ENCODE measurements at regions not wholly inside any gene's neighbourhood (a gene's known extent, or its start where the extent isn't known, plus 50 kb on each side); places are given as distances from the start of the nearest gene placed in this dataset.

DNA sequence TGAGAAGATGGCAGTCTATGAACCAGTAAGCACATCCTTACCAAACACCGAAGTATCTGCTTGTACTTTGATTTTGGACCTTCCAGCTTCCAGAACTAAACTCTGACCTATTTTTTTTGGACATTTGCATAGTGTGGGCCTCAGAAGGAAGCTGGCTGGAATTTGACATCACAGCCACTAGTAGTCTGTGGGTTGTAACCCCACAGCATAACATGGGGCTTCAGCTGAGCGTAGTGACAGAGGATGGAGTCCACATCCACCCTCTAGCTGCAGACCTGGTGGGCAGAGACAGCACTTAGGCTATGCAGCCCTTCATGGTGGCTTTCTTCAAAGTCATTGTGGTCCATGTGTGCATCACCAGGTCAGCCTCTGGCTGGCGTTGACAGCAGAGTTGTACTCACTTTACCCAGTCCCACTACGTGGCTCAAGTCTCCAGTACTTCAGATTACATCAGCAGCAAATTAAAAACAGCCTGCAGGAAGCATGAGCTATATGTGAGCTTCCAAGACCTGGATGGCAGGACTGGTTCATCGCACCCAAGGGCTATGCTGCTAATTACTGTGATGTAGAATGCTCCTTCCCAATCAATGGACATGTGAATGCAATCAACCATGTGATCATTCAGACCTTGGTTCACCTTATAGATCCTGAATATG, 58.6 kb upstream of the VPREB1 start:
- no peak overlapping the region for H4K8ac ChIP-seq (ENCODE audit: low read depth, low read length)
- no peak overlapping the region for H2BK5ac ChIP-seq (ENCODE audit: low read length)
- no peak overlapping the region for H3K56ac ChIP-seq (ENCODE audit: low read length)
- H3K23ac ChIP-seq (ENCODE audit: low read length), result no peak overlapping the region
- no peak overlapping the region for H3K9ac ChIP-seq (ENCODE audit: low read length)
- no peak overlapping the region for H4K5ac ChIP-seq (ENCODE audit: low read length)
- H2BK15ac ChIP-seq (replicated peaks; ENCODE audit: low read depth), result no peak overlapping the region
- no peaks in the 10 kb centered on the region for H3K79me1 ChIP-seq (ENCODE audit: low read length)
- H3K36me3 ChIP-seq (ENCODE audit: control insufficient read depth, insufficient read depth, low read length), result no peaks in the 10 kb centered on the region
- H3K4me3 ChIP-seq (ENCODE audit: low read length), result no peak overlapping the region
- peaks cover 18% of the 10 kb centered on the region for H3K27me3 ChIP-seq (ENCODE audit: insufficient read depth, low read length, poor library complexity)
- H3K79me2 ChIP-seq (ENCODE audit: control insufficient read depth, insufficient read depth, low read length), result no peaks in the 10 kb centered on the region
- DNase-seq, result no peak
- H3K4me2 ChIP-seq (ENCODE audit: low read length), result no peak overlapping the region
- no peak overlapping the region for H3K27ac ChIP-seq (ENCODE audit: low read depth, low read length)
- no peaks in the 10 kb centered on the region for H3K4me1 ChIP-seq (ENCODE audit: control insufficient read depth, low read depth, low read length)
- H2BK120ac ChIP-seq (ENCODE audit: low read depth, low read length), result no peak overlapping the region
- H3K18ac ChIP-seq (ENCODE audit: low read length), result no peak overlapping the region
- WGBS (ENCODE audit: extremely low coverage, insufficient coverage, low lambda C conversion rate), result no CpG with 5 or more reads among the region's 5 CpGs
- no peak overlapping the region for H3K4ac ChIP-seq (ENCODE audit: low read depth, low read length)
- no peak overlapping the region for H2AK5ac ChIP-seq (ENCODE audit: low read length)

DNA sequence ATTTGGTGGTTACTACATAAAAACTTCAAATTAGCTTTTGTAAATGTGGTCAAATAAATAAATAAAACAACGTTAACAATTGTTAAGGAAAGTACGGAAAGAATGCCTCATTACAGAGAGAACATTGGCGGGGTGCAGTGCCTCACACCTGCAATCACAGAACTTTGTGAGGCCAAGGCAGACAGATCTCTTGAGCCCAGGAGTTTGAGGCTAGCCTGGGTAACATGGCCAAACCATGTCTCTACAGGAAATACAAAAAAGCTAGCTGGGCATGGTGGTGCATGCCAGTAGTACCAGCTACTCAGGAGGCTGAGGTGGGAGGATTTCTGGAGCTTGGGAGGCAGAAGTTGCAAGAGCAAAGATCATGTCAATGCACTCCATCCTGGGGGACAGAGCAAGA, 59.4 kb upstream of the VPREB1 start:
- Histone ChIP-seq H4K8ac (ENCODE audit: low read depth, low read length) (no peak overlapping the region), H3K4me3 (ENCODE audit: low read length) (no peak overlapping the region), H3K27me3 (ENCODE audit: insufficient read depth, low read length, poor library complexity) (peaks cover 19% of the 10 kb centered on the region), H2BK5ac (ENCODE audit: low read length) (no peak overlapping the region), H3K79me2 (ENCODE audit: control insufficient read depth, insufficient read depth, low read length) (no peaks in the 10 kb centered on the region), H4K5ac (ENCODE audit: low read length) (no peak overlapping the region), H3K4me2 (ENCODE audit: low read length) (no peak overlapping the region), H2BK15ac (replicated peaks; ENCODE audit: low read depth) (no peak overlapping the region), H2BK120ac (ENCODE audit: low read depth, low read length) (no peak overlapping the region), H3K4ac (ENCODE audit: low read depth, low read length) (no peak overlapping the region), H3K79me1 (ENCODE audit: low read length) (no peaks in the 10 kb centered on the region), H2AK5ac (ENCODE audit: low read length) (no peak overlapping the region), H3K56ac (ENCODE audit: low read length) (no peak overlapping the region), H3K23ac (ENCODE audit: low read length) (no peak overlapping the region), H3K18ac (ENCODE audit: low read length) (no peak overlapping the region), H3K27ac (ENCODE audit: low read depth, low read length) (no peak overlapping the region), H3K36me3 (ENCODE audit: control insufficient read depth, insufficient read depth, low read length) (no peaks in the 10 kb centered on the region), H3K9ac (ENCODE audit: low read length) (no peak overlapping the region), H3K4me1 (ENCODE audit: control insufficient read depth, low read depth, low read length) (no peaks in the 10 kb centered on the region)
- WGBS (ENCODE audit: extremely low coverage, insufficient coverage, low lambda C conversion rate), result no CpG with 5 or more reads among the region's 3 CpGs
- no peak for DNase-seq

DNA sequence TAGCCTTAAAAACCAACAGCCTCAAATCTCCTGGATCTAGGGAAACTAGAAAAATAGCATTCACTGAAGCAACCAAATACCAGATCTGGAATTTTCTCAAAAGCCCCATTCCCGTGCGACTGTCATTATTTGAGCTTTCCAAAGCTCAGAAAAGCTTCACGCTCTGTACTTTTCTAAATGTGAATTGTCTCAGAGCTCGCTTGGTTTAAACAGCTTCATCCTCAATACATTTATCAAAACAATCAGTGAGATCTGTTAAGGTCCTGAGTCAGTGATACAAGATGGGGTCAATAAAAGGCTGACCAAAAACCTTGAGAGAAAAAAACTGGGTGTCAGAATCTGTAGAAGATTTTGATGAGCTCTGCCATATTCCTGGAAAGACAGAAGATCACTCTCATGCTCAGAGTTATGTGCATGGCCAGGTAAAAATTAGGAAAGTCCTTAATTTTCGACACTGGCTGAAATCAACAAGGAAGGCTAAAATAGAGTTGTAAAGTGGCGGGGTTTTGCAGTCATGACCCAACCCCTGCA, 60.2 kb upstream of the VPREB1 start:
- Histone ChIP-seq H3K23ac (ENCODE audit: low read length) (no peak overlapping the region), H3K18ac (ENCODE audit: low read length) (no peak overlapping the region), H3K9ac (ENCODE audit: low read length) (no peak overlapping the region), H4K5ac (ENCODE audit: low read length) (no peak overlapping the region), H3K4me3 (ENCODE audit: low read length) (no peak overlapping the region), H2BK120ac (ENCODE audit: low read depth, low read length) (no peak overlapping the region), H3K4me2 (ENCODE audit: low read length) (no peak overlapping the region), H2AK5ac (ENCODE audit: low read length) (no peak overlapping the region), H3K27ac (ENCODE audit: low read depth, low read length) (no peak overlapping the region), H3K4ac (ENCODE audit: low read depth, low read length) (no peak overlapping the region), H2BK15ac (replicated peaks; ENCODE audit: low read depth) (no peak overlapping the region), H3K79me2 (ENCODE audit: control insufficient read depth, insufficient read depth, low read length) (no peaks in the 10 kb centered on the region), H3K79me1 (ENCODE audit: low read length) (no peaks in the 10 kb centered on the region), H3K4me1 (ENCODE audit: control insufficient read depth, low read depth, low read length) (no peaks in the 10 kb centered on the region), H3K56ac (ENCODE audit: low read length) (no peak overlapping the region), H2BK5ac (ENCODE audit: low read length) (no peak overlapping the region), H4K8ac (ENCODE audit: low read depth, low read length) (no peak overlapping the region), H3K27me3 (ENCODE audit: insufficient read depth, low read length, poor library complexity) (peaks cover 23% of the 10 kb centered on the region), H3K36me3 (ENCODE audit: control insufficient read depth, insufficient read depth, low read length) (no peaks in the 10 kb centered on the region)
- no peak for DNase-seq
- WGBS (ENCODE audit: extremely low coverage, insufficient coverage, low lambda C conversion rate), result no CpG with 5 or more reads among the region's 6 CpGs

DNA sequence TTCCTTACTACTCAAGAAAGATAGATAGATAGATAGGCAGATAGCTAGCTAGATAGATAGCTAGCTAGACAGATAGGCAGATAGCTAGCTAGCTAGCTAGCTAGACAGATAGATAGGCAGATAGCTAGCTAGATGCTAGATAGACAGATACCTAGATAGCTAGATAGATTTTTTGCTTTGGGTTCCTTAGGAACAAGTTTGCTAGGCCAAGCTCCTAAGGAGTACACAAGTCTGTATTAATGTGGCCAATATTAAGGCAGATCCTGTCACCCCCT, 61.7 kb upstream of the VPREB1 start:
- no peaks in the 10 kb centered on the region for H3K79me2 ChIP-seq (ENCODE audit: control insufficient read depth, insufficient read depth, low read length)
- H3K27me3 ChIP-seq (ENCODE audit: insufficient read depth, low read length, poor library complexity), result peaks cover 25% of the 10 kb centered on the region
- no peaks in the 10 kb centered on the region for H3K4me1 ChIP-seq (ENCODE audit: control insufficient read depth, low read depth, low read length)
- H2BK120ac ChIP-seq (ENCODE audit: low read depth, low read length), result no peak overlapping the region
- H3K27ac ChIP-seq (ENCODE audit: low read depth, low read length), result no peak overlapping the region
- no peak overlapping the region for H2AK5ac ChIP-seq (ENCODE audit: low read length)
- no peak overlapping the region for H3K4me3 ChIP-seq (ENCODE audit: low read length)
- no peak for DNase-seq
- no peak overlapping the region for H3K9ac ChIP-seq (ENCODE audit: low read length)
- H2BK15ac ChIP-seq (replicated peaks; ENCODE audit: low read depth), result no peak overlapping the region
- no peak overlapping the region for H3K23ac ChIP-seq (ENCODE audit: low read length)
- H3K4me2 ChIP-seq (ENCODE audit: low read length), result no peak overlapping the region
- H3K79me1 ChIP-seq (ENCODE audit: low read length), result no peaks in the 10 kb centered on the region
- no peak overlapping the region for H3K4ac ChIP-seq (ENCODE audit: low read depth, low read length)
- H4K8ac ChIP-seq (ENCODE audit: low read depth, low read length), result no peak overlapping the region
- H3K56ac ChIP-seq (ENCODE audit: low read length), result no peak overlapping the region
- no peaks in the 10 kb centered on the region for H3K36me3 ChIP-seq (ENCODE audit: control insufficient read depth, insufficient read depth, low read length)
- H3K18ac ChIP-seq (ENCODE audit: low read length), result no peak overlapping the region
- H4K5ac ChIP-seq (ENCODE audit: low read length), result no peak overlapping the region
- no peak overlapping the region for H2BK5ac ChIP-seq (ENCODE audit: low read length)

DNA sequence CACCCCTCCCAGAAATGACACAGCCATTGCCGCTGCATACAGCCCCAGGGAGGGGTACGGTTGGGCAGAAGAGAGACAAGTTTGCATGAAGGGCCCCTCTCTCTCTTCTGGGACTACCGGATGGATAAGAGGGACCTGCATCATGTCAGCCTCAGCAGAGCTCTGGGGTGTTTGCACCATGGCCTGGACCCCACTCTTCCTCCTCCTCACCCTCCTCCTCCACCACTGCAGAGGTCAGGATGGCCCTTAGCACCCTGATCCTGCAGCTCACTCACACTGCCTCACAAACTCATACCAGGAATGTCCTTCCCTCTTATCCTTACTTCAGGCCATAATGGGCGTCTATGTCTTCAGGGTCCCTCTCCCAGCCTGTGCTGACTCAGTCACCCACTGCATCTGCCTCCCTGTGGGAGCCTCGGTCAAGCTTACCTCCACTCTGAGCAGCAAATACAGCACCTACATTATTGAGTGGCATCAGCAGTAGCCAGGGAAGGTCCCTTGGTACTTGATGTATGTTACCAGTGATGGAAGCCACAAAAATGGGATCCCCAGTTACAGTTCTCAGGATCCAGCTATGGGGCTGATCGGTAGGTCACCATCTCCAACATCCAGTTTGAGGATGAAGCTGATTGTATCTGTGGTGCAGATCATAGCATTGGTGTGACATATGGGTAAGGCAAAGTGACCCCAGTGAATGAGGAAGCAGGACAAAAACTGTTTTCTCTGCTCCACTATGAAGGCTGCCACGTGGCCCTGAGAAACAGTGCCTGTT, 62.2 kb upstream of the VPREB1 start:
- Histone ChIP-seq H2AK5ac (ENCODE audit: low read length) (no peak overlapping the region), H2BK15ac (replicated peaks; ENCODE audit: low read depth) (no peak overlapping the region), H3K79me1 (ENCODE audit: low read length) (no peaks in the 10 kb centered on the region), H3K4ac (ENCODE audit: low read depth, low read length) (no peak overlapping the region), H3K27ac (ENCODE audit: low read depth, low read length) (no peak overlapping the region), H3K18ac (ENCODE audit: low read length) (no peak overlapping the region), H3K9ac (ENCODE audit: low read length) (no peak overlapping the region), H3K4me1 (ENCODE audit: control insufficient read depth, low read depth, low read length) (no peaks in the 10 kb centered on the region), H3K79me2 (ENCODE audit: control insufficient read depth, insufficient read depth, low read length) (no peaks in the 10 kb centered on the region), H2BK5ac (ENCODE audit: low read length) (no peak overlapping the region), H3K56ac (ENCODE audit: low read length) (no peak overlapping the region), H2BK120ac (ENCODE audit: low read depth, low read length) (no peak overlapping the region), H4K8ac (ENCODE audit: low read depth, low read length) (no peak overlapping the region), H3K27me3 (ENCODE audit: insufficient read depth, low read length, poor library complexity) (peaks cover 25% of the 10 kb centered on the region), H3K4me3 (ENCODE audit: low read length) (no peak overlapping the region), H4K5ac (ENCODE audit: low read length) (no peak overlapping the region), H3K36me3 (ENCODE audit: control insufficient read depth, insufficient read depth, low read length) (no peaks in the 10 kb centered on the region), H3K4me2 (ENCODE audit: low read length) (no peak overlapping the region), H3K23ac (ENCODE audit: low read length) (no peak overlapping the region)
- DNase-seq, result no peak
- WGBS (ENCODE audit: extremely low coverage, insufficient coverage, low lambda C conversion rate), result no CpG with 5 or more reads among the region's 7 CpGs
